Renal pelvis (tissue), 1 donor: ENCODE measurements at regions not wholly inside any gene's neighbourhood (a gene's known extent, or its start where the extent isn't known, plus 50 kb on each side); places are given as distances from the start of the nearest gene placed in this dataset.
"Not testable (repeated sequence)": the region's sequence is repeated elsewhere in the genome, so short reads cannot be mapped to it uniquely, and the experiment has no call there.

ENCODE experiments used
- DNase-seq: peaks from one replicate; pipeline ENCODE4 v3.0.0-alpha.2; 2013

- no peak for DNase-seq
Measured at GRCh38 chr22:26921726-26922125, 264.3 kb downstream of the MIAT start.

- DNase-seq, result peak; percentile 48
Measured at GRCh38 chr22:26922806-26923205, 265.4 kb downstream of the MIAT start.

- no peak for DNase-seq
Measured at GRCh38 chr22:26923531-26923930, 266.1 kb downstream of the MIAT start.

GRCh38 chr22:26927821-26928220 lies 270.4 kb downstream of the MIAT start:
- no peak for DNase-seq

- no peak for DNase-seq
Measured at GRCh38 chr22:26931471-26931870, 274.1 kb downstream of the MIAT start.

GRCh38 chr22:26933105-26933590 lies 275.8 kb downstream of the MIAT start:
- DNase-seq, result no peak

- no peak for DNase-seq
Measured at GRCh38 chr22:26937213-26937612, 279.8 kb downstream of the MIAT start.

GRCh38 chr22:26939466-26939865 lies 282.1 kb downstream of the MIAT start:
- DNase-seq, result no peak

GRCh38 chr22:26941896-26942636 lies 284.7 kb downstream of the MIAT start:
- DNase-seq, result no peak

GRCh38 chr22:26942637-26942957 lies 285.2 kb downstream of the MIAT start:
- DNase-seq, result no peak

- no peak for DNase-seq
Measured at GRCh38 chr22:26945565-26945964, 288.2 kb downstream of the MIAT start.

- peak; percentile 67 for DNase-seq
Measured at GRCh38 chr22:26949193-26949592, 291.8 kb downstream of the MIAT start.

GRCh38 chr22:26951139-26951538 lies 293.8 kb downstream of the MIAT start:
- not testable (repeated sequence) for DNase-seq

- no peak for DNase-seq
Measured at GRCh38 chr22:26952004-26952403, 294.6 kb downstream of the MIAT start.

- no peak for DNase-seq
Measured at GRCh38 chr22:26952451-26953011, 295.1 kb downstream of the MIAT start.

- DNase-seq, result no peak
Measured at GRCh38 chr22:26953012-26953883, 295.9 kb downstream of the MIAT start.

GRCh38 chr22:26956371-26956770 lies 299.0 kb downstream of the MIAT start:
- no peak for DNase-seq

GRCh38 chr22:26957176-26957575 lies 299.8 kb downstream of the MIAT start:
- DNase-seq, result no peak

GRCh38 chr22:26957897-26958296 lies 300.5 kb downstream of the MIAT start:
- no peak for DNase-seq

GRCh38 chr22:26958378-26958777 lies 301.0 kb downstream of the MIAT start:
- no peak for DNase-seq

- no peak for DNase-seq
Measured at GRCh38 chr22:26964642-26965041, 307.3 kb downstream of the MIAT start.

- no peak for DNase-seq
Measured at GRCh38 chr22:26967282-26967681, 309.9 kb downstream of the MIAT start.
